Prostate gland (tissue), 2 donors: ENCODE measurements at regions not wholly inside any gene's neighbourhood (a gene's known extent, or its start where the extent isn't known, plus 50 kb on each side); places are given as distances from the start of the nearest gene placed in this dataset.

Source experiments
- DNase-seq: peaks from one replicate; pipeline ENCODE4 v3.0.0-alpha.2; 2019; ENCODE audit warnings: low spot score
- H3K27ac ChIP-seq, 2 donors: fragments of 200-600 bp; sonication (generic); 2 replicates each; pipeline ENCODE4 v1.5.1; 2017 to 2019
- H3K27me3 ChIP-seq: fragments of 200-600 bp; sonication (generic); replicated peaks from 2 replicates; pipeline ENCODE4 v1.5.1; 2019; ENCODE audit not compliant: insufficient read depth
- H3K36me3 ChIP-seq, 2 donors: fragments of 200-600 bp; sonication (generic); 1 replicate in 1 of 2; 2 replicates in 1 of 2; pipeline versions ENCODE4 v1.5.1 to v1.8.1; 2017 to 2019
- H3K4me1 ChIP-seq: fragments of 200-600 bp; sonication (generic); replicated peaks from 2 replicates; pipeline ENCODE4 v1.5.1; 2019
- H3K4me3 ChIP-seq, 2 donors: fragments of 200-600 bp; sonication (generic); 2 replicates each; pipeline ENCODE4 v1.5.1; 2017 to 2019
- H3K9me3 ChIP-seq: fragments of 200-600 bp; sonication (generic); 2 replicates; pipeline ENCODE4 v1.5.1; 2017
- POLR2A ChIP-seq: fragments of 450-650 bp; IDR thresholded peaks from one replicate; pipeline ENCODE4 v1.6.1; 2016; ENCODE audit warnings: antibody characterized with exemption, mild to moderate bottlenecking
- POLR2AphosphoS5 ChIP-seq: sonication (generic); formaldehyde crosslinking; IDR thresholded peaks from one replicate; pipeline ENCODE4 v1.6.1; 2017; ENCODE audit warnings: antibody characterized with exemption
- WGBS: methylation state at CpG from one replicate; pipeline ENCODE4 v1.1.5; 2018; 5-methylcytosine and 5-hydroxymethylcytosine counted together
- intact Hi-C: fragments of 100-400 bp; cut with DNase I; formaldehyde crosslinking; loops from one replicate; pipeline ENCODE4 v1.14.2; 2022
- TF ChIP-seq, protein P1 (sequence below), 4 experiments: fragments of 200-600 bp in 2 of 4; fragments of 450-650 bp in 2 of 4; sonication (generic) in 2 of 4; IDR thresholded peaks; 1 replicate in 3 of 4; 2 replicates in 1 of 4; pipeline ENCODE4 v1.5.1; 2016 to 2019; ENCODE audit warnings: antibody characterized with exemption in 4 of 4, mild to moderate bottlenecking in 2 of 4, moderate library complexity in 2 of 4

DNA sequence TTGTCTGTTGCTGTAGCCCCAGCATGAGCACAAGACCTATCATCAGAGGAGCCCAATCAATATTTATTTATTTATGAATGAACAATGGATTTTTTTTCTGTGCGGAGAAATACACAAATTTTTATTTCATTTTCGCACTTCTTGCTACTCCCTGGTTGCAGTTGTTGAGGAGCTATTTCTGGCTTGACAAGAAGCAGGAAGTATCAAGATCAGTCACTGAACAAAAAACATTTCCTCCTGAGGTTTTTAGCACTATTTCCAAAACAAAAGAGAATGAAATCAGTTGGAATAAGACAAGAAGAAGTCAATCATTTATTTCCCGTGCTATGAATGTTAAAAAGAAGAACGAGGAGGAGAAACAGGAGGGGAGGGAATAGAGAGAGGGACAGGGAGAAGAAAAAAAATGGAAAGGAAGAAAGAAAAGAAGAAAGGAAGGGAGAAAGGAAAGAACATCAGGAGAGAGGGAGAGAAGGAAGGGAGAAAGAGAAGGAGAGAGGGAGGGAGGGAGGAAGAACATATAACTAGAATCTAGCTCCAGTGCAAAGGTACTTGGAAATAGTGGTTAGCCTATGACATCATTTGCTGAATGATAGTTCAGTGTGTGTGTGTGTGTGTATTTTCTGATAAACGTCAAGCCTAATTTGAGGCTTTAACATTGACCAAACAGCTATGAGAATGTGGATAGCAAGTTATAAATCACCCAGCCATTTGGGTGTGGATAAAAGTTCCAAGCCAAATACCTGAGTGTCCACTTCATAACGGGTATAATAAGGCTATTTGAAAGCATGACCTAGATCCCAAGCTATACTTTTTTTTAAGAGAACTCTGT lies 586.0 kb downstream of the EBF1 start:
- 49% methylated on average over 6 of the region's 6 CpGs for WGBS
- TF ChIP-seq, protein P1, sequence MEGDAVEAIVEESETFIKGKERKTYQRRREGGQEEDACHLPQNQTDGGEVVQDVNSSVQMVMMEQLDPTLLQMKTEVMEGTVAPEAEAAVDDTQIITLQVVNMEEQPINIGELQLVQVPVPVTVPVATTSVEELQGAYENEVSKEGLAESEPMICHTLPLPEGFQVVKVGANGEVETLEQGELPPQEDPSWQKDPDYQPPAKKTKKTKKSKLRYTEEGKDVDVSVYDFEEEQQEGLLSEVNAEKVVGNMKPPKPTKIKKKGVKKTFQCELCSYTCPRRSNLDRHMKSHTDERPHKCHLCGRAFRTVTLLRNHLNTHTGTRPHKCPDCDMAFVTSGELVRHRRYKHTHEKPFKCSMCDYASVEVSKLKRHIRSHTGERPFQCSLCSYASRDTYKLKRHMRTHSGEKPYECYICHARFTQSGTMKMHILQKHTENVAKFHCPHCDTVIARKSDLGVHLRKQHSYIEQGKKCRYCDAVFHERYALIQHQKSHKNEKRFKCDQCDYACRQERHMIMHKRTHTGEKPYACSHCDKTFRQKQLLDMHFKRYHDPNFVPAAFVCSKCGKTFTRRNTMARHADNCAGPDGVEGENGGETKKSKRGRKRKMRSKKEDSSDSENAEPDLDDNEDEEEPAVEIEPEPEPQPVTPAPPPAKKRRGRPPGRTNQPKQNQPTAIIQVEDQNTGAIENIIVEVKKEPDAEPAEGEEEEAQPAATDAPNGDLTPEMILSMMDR (IDR thresholded peaks at IDR 0.05): no peak
- TF ChIP-seq POLR2AphosphoS5: no peak
- intact Hi-C loops: no loop called here

DNA sequence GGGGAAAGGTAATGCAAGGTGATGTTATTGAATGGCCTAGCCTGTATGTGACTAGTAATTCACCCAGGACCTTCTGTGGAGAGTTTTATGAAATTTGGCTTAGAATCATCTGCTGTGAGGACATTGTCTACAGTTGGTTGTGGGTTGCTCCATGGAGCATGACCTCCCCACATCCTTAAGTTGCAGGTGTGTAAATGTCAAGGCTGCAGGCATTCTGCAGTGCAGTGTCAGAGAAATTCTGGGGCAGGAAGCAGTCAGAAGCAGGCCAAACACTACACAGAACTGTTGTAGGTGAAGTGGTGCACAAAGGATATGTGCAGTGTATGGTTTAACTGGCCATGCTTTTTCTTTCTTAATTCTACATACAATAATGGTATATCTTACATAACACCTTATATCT lies 588.3 kb downstream of the EBF1 start:
- DNase-seq: no peak
- Histone ChIP-seq H3K27ac (no peak overlapping the region), H3K9me3 (no peaks in the 10 kb centered on the region), H3K36me3 (no peaks in the 10 kb centered on the region), H3K27me3 (no peaks in the 10 kb centered on the region), H3K4me3 (no peak overlapping the region), H3K4me1 (no peaks in the 10 kb centered on the region)
- intact Hi-C loops: no loop called here
- TF ChIP-seq POLR2A (no peak), POLR2AphosphoS5 (no peak)
- TF ChIP-seq, protein P1 (IDR thresholded peaks at IDR 0.05): no peak

More for the DNA sequence above, 586.0 kb downstream of the EBF1 start:
- Histone ChIP-seq H3K4me1 (no peaks in the 10 kb centered on the region), H3K4me3 (no peak overlapping the region), H3K27ac (no peak overlapping the region), H3K36me3 (no peaks in the 10 kb centered on the region), H3K9me3 (no peaks in the 10 kb centered on the region), H3K27me3 (no peaks in the 10 kb centered on the region)
- no peak for DNase-seq

DNA sequence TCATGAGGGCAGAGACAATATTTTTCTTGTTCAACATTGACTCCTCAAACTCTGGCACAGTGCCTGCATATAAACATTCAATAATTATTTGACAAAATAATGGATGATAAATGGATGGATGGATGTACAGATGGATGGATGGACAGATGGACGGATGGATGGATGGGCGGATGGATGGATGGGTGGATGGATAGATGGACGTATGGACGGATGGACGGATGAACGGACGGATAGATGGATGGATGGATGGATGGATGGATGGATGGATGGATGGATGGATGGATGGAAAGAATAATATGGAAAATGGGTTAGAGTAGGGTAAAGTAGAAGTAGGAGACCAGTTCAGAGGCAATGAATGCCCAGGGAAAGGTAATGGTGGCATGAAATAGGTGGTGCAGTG lies 589.2 kb downstream of the EBF1 start:
- intact Hi-C loops: no loop called here
- TF ChIP-seq POLR2AphosphoS5 (no peak), POLR2A (no peak)
- TF ChIP-seq, protein P1 (IDR thresholded peaks at IDR 0.05): no peak
- H3K27ac ChIP-seq: no peak overlapping the region
- no peaks in the 10 kb centered on the region for H3K9me3 ChIP-seq
- H3K4me1 ChIP-seq: no peaks in the 10 kb centered on the region
- H3K36me3 ChIP-seq: no peaks in the 10 kb centered on the region
- no peak for DNase-seq
- 95% methylated on average over 7 of the region's 7 CpGs for WGBS
- H3K27me3 ChIP-seq: no peaks in the 10 kb centered on the region
- H3K4me3 ChIP-seq: no peak overlapping the region

DNA sequence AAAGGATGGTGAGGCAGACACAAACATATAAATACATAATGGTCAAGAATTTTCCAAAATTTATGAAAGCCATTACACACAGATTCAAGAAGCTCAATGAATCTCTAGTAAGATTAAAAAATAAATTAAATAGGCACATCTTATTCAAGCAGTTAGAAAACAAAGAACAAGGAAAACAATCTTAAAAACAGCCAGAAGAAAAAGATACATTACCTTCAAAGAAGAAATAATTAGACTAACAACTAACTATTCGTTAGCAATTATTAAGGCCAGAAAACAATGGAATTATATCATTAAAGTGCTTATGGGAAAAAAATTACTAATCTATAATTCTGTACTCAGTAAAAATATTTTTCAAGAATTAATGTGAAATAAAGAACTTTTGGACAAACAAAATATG lies 593.1 kb downstream of the EBF1 start:
- no peak overlapping the region for H3K27ac ChIP-seq
- H3K4me1 ChIP-seq: no peaks in the 10 kb centered on the region
- no peaks in the 10 kb centered on the region for H3K9me3 ChIP-seq
- WGBS: 100% methylated on average over 1 of the region's 1 CpG
- TF ChIP-seq POLR2A: no peak
- TF ChIP-seq, protein P1 (IDR thresholded peaks at IDR 0.05): no peak
- TF ChIP-seq POLR2AphosphoS5: no peak
- no peaks in the 10 kb centered on the region for H3K36me3 ChIP-seq
- no peaks in the 10 kb centered on the region for H3K27me3 ChIP-seq
- intact Hi-C loops: no loop called here
- DNase-seq: no peak
- no peak overlapping the region for H3K4me3 ChIP-seq

DNA sequence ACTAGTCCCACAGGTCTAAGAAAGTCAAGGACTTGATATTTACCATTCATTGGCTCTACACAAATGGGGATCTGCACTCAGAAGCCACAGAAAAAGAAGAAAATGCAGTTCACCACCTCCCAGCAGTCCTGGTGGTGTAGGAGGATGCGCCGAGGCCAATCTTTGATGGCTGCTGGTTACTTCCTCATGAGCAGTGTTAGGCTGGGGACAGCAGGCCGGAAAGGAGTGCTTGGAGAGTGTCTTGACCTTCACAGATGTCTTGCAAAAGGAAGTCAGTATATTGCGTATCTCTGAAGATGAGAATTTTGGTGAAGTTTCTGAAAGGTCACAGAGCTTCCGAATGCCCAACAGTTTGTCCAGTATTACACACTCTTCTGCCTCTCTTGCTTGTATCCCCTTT lies 597.0 kb downstream of the EBF1 start:
- Histone ChIP-seq H3K4me3 (no peak overlapping the region), H3K4me1 (no peaks in the 10 kb centered on the region)

More for the DNA sequence above, 597.0 kb downstream of the EBF1 start:
- intact Hi-C loops: no loop called here
- DNase-seq: no peak
- no peak for TF ChIP-seq POLR2A
- TF ChIP-seq, protein P1 (IDR thresholded peaks at IDR 0.05): no peak
- no peaks in the 10 kb centered on the region for H3K9me3 ChIP-seq
- no peak overlapping the region for H3K27ac ChIP-seq
- 90% methylated on average over 5 of the region's 5 CpGs for WGBS
- H3K27me3 ChIP-seq: no peaks in the 10 kb centered on the region
- no peaks in the 10 kb centered on the region for H3K36me3 ChIP-seq
